PC-3 (cell line): ENCODE measurements at regions not wholly inside any gene's neighbourhood (a gene's known extent, or its start where the extent isn't known, plus 50 kb on each side); places are given as distances from the start of the nearest gene placed in this dataset.

Source experiments
- CTCF ChIP-seq: fragments of 300-600 bp; sonication (generic); conservative IDR thresholded peaks from 2 replicates; pipeline ENCODE4 v1.5.1; 2017; ENCODE audit warnings: antibody characterized with exemption, low read depth, mild to moderate bottlenecking, low read length
- EZH2 ChIP-seq: fragments of 300-600 bp; sonication (generic); IDR thresholded peaks from one replicate; pipeline ENCODE4 v1.6.1; 2017; ENCODE audit warnings: antibody characterized with exemption, mild to moderate bottlenecking, low read length; ENCODE audit not compliant: unreplicated experiment

- TF ChIP-seq CTCF (no peak), EZH2 (no peak)
Observed at GRCh38 chr9:80049096-80049782, 477.5 kb downstream of the TLE4 start.
